ENCODE measurements at regions not wholly inside any gene's neighbourhood (a gene's known extent, or its start where the extent isn't known, plus 50 kb on each side); places are given as distances from the start of the nearest gene placed in this dataset.

DNA sequence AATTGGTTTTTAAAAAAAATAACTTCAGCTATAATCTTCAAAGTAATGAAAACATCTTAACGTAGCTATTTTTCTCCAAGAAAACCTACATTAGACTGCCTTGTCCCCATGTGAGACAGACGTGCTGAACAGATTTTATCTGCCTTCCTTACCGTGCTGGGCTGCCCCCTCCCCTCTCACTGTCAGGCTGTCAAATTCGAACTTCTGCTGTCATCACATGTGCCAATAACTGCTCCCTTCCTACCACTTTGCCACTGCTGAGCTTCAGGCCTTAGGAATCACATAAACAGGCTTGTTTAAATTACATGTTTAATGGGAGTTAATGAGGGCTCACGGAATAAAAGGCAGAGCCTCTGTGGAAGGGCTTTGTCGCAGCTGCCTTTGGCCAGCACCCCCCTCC is 77.0 kb upstream of the NHSL1 start:
- no peaks in the 10 kb centered on the region for H3K9me3 ChIP-seq (ENCODE audit: control insufficient read depth, low read depth, low read length)
- no CpG with 5 or more reads among the region's 6 CpGs for WGBS (ENCODE audit: insufficient coverage, low lambda C conversion rate)
- H3K4me3 ChIP-seq (ENCODE audit: low read length), result no peak overlapping the region
- no peak overlapping the region for H3K27ac ChIP-seq (ENCODE audit: low read length)
- H3K4me1 ChIP-seq (ENCODE audit: control insufficient read depth, insufficient read depth, low read length), result peaks cover under 1% of the 10 kb centered on the region
- H3K27me3 ChIP-seq (ENCODE audit: control insufficient read depth, insufficient read depth, low read length), result no peaks in the 10 kb centered on the region
- H3K36me3 ChIP-seq (ENCODE audit: control insufficient read depth, insufficient read depth, low read length), result no peaks in the 10 kb centered on the region
- no peak for DNase-seq

DNA sequence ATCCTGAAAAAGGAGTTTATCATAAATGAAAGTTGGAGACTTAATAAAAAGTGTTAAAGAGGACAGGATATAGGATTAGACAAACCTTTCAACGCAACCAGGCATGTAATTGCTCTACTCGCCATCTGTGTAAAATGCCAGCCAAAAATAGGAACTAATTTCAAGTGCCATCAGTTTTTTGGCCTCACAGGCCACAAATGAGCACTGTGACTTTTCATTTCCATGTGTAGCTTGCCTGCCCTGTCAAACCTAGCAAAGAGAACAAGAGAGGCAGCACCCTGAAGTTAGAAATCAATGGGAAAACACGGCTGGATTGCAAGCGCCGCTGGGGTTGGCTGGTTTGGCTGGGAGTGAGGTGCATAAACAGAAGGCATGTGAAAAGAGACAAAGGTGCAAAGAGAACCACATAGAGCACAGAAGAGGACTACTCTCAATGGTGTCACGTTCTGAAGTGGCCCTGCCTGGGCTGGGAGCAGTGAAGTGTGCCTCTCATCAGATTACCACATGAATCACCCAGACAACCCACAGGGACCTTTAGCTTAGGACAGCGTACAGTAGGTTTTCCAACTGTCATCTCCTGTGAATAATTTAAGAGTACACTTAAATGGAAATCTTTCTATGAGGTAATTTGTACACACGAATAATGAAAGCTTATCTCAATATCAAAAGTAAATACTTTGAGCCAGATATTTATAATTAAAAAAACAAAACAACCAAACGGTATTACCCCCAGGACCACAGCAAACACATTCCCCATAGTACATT is 78.0 kb upstream of the NHSL1 start:
- H3K9me3 ChIP-seq (ENCODE audit: control insufficient read depth, low read depth, low read length), result no peaks in the 10 kb centered on the region
- WGBS (ENCODE audit: insufficient coverage, low lambda C conversion rate), result 80% methylated on average over 1 of the region's 9 CpGs

GRCh38 chr6:138580040-138580439 is 80.7 kb upstream of the NHSL1 start:
- Histone ChIP-seq H3K4me3 (ENCODE audit: low read length) (no peak overlapping the region), H3K36me3 (ENCODE audit: control insufficient read depth, insufficient read depth, low read length) (no peaks in the 10 kb centered on the region), H3K9me3 (ENCODE audit: control insufficient read depth, low read depth, low read length) (no peaks in the 10 kb centered on the region), H3K27me3 (ENCODE audit: control insufficient read depth, insufficient read depth, low read length) (no peaks in the 10 kb centered on the region), H3K27ac (ENCODE audit: low read length) (no peak overlapping the region), H3K4me1 (ENCODE audit: control insufficient read depth, insufficient read depth, low read length) (no peaks in the 10 kb centered on the region)
- 67% methylated on average over 1 of the region's 4 CpGs for WGBS (ENCODE audit: insufficient coverage, low lambda C conversion rate)
- no peak for DNase-seq

More for the DNA sequence above, 78.0 kb upstream of the NHSL1 start:
- H3K27me3 ChIP-seq (ENCODE audit: control insufficient read depth, insufficient read depth, low read length), result no peaks in the 10 kb centered on the region
- no peaks in the 10 kb centered on the region for H3K4me1 ChIP-seq (ENCODE audit: control insufficient read depth, insufficient read depth, low read length)
- H3K27ac ChIP-seq (ENCODE audit: low read length), result no peak overlapping the region
- no peak for DNase-seq
- no peaks in the 10 kb centered on the region for H3K36me3 ChIP-seq (ENCODE audit: control insufficient read depth, insufficient read depth, low read length)
- no peak overlapping the region for H3K4me3 ChIP-seq (ENCODE audit: low read length)

- Histone ChIP-seq H3K27ac (ENCODE audit: low read length) (no peak overlapping the region), H3K36me3 (ENCODE audit: control insufficient read depth, insufficient read depth, low read length) (no peaks in the 10 kb centered on the region), H3K4me3 (ENCODE audit: low read length) (no peak overlapping the region), H3K27me3 (ENCODE audit: control insufficient read depth, insufficient read depth, low read length) (no peaks in the 10 kb centered on the region), H3K4me1 (ENCODE audit: control insufficient read depth, insufficient read depth, low read length) (no peaks in the 10 kb centered on the region), H3K9me3 (ENCODE audit: control insufficient read depth, low read depth, low read length) (no peaks in the 10 kb centered on the region)
- no CpG with 5 or more reads among the region's 6 CpGs for WGBS (ENCODE audit: insufficient coverage, low lambda C conversion rate)
- no peak for DNase-seq
Measured at GRCh38 chr6:138580801-138581200, 81.5 kb upstream of the NHSL1 start.

DNA sequence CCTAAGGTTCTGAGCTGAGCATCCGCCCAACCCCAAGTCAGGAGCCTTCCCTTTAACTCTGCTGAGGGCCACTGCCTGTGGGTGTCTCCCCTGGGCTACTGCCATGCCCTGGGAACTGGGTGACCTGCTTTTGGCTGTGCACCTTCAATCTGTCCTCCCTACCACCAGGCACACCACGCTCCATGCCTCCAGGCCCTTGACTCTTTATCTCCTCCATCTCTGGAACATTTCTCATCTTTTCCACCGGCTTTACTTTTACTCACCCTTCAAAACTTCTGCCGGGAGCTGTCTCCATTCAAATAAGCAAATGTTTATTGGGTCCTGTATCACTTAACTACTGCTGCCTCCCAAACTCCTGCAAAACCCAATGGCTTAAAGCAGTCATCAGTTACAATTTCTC is 83.3 kb upstream of the NHSL1 start:
- Histone ChIP-seq H3K4me3 (ENCODE audit: low read length) (no peak overlapping the region), H3K27me3 (ENCODE audit: control insufficient read depth, insufficient read depth, low read length) (no peaks in the 10 kb centered on the region), H3K36me3 (ENCODE audit: control insufficient read depth, insufficient read depth, low read length) (no peaks in the 10 kb centered on the region), H3K27ac (ENCODE audit: low read length) (no peak overlapping the region), H3K9me3 (ENCODE audit: control insufficient read depth, low read depth, low read length) (no peaks in the 10 kb centered on the region), H3K4me1 (ENCODE audit: control insufficient read depth, insufficient read depth, low read length) (no peaks in the 10 kb centered on the region)
- WGBS (ENCODE audit: insufficient coverage, low lambda C conversion rate), result 80% methylated on average over 1 of the region's 4 CpGs
- DNase-seq, result no peak

GRCh38 chr6:138586638-138587037 is 87.3 kb upstream of the NHSL1 start:
- no peaks in the 10 kb centered on the region for H3K9me3 ChIP-seq (ENCODE audit: control insufficient read depth, low read depth, low read length)
- no peaks in the 10 kb centered on the region for H3K36me3 ChIP-seq (ENCODE audit: control insufficient read depth, insufficient read depth, low read length)
- no peak overlapping the region for H3K27ac ChIP-seq (ENCODE audit: low read length)
- no CpG with 5 or more reads among the region's 5 CpGs for WGBS (ENCODE audit: insufficient coverage, low lambda C conversion rate)
- no peaks in the 10 kb centered on the region for H3K4me1 ChIP-seq (ENCODE audit: control insufficient read depth, insufficient read depth, low read length)
- H3K4me3 ChIP-seq (ENCODE audit: low read length), result no peak overlapping the region
- no peaks in the 10 kb centered on the region for H3K27me3 ChIP-seq (ENCODE audit: control insufficient read depth, insufficient read depth, low read length)
- DNase-seq, result no peak

DNA sequence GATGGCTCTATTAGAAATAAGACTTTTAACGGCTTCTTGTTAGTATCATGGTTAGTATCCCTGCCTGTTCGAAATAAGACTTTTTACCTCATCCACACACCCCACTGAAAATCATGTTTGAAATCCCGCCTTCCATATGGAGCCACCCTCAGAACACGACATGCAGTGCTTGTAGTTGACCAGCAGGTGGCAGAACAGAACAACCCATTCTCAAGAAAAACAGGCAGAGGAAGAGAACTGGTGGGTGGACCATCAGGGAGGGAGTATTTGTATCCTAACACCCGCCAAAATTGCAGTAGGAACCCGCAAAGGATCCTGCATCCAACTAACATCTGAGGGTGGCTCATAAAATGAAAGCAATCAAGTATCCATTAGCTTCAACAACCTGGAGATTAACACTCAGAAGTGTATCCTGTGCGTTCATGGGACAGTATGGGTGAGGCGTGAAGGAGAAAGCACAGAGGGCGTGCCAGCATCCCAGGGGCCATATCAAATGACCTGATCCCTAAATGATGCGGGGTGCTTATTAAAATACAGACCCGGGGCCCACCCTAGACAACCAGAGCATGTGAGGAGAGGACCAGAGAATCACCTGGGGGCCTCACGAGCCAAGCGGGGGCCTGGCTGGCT is 89.6 kb upstream of the NHSL1 start:
- peak; percentile 55 to 58 for DNase-seq
- no peaks in the 10 kb centered on the region for H3K36me3 ChIP-seq (ENCODE audit: control insufficient read depth, insufficient read depth, low read length)
- peaks cover 8% of the 10 kb centered on the region for H3K4me1 ChIP-seq (ENCODE audit: control insufficient read depth, insufficient read depth, low read length)
- 25% methylated on average over 2 of the region's 13 CpGs for WGBS (ENCODE audit: insufficient coverage, low lambda C conversion rate)
- no peaks in the 10 kb centered on the region for H3K27me3 ChIP-seq (ENCODE audit: control insufficient read depth, insufficient read depth, low read length)
- no peak overlapping the region for H3K4me3 ChIP-seq (ENCODE audit: low read length)
- no peak overlapping the region for H3K27ac ChIP-seq (ENCODE audit: low read length)
- H3K9me3 ChIP-seq (ENCODE audit: control insufficient read depth, low read depth, low read length), result no peaks in the 10 kb centered on the region

- peaks cover 12% of the 10 kb centered on the region for H3K4me1 ChIP-seq (ENCODE audit: control insufficient read depth, insufficient read depth, low read length)
- H3K4me3 ChIP-seq (ENCODE audit: low read length), result no peak overlapping the region
- no peak overlapping the region for H3K27ac ChIP-seq (ENCODE audit: low read length)
- no peaks in the 10 kb centered on the region for H3K9me3 ChIP-seq (ENCODE audit: control insufficient read depth, low read depth, low read length)
- no peaks in the 10 kb centered on the region for H3K36me3 ChIP-seq (ENCODE audit: control insufficient read depth, insufficient read depth, low read length)
- no peaks in the 10 kb centered on the region for H3K27me3 ChIP-seq (ENCODE audit: control insufficient read depth, insufficient read depth, low read length)
- peak; percentile 48 to 60 for DNase-seq
- WGBS (ENCODE audit: insufficient coverage, low lambda C conversion rate), result no CpG with 5 or more reads among the region's 3 CpGs
Measured at GRCh38 chr6:138590796-138591709, 91.8 kb upstream of the NHSL1 start.

DNA sequence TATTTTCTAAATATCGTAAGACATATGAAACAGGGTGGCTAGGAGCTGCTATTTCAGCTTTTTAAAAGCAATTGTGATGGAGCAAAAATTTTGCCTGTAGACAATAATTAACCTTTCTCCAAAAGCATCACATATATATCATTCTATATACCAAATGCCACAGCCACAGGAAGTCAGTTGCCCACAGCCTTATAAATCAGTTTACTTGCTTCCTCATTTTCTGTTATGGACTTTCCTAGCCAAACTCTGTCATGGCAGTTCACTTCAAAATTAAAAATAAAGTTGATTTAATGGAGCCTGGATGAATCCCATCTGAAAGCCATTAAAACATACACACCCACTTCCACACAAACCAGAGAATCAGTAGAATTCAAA is 93.4 kb upstream of the NHSL1 start:
- no peak for DNase-seq
- no peaks in the 10 kb centered on the region for H3K9me3 ChIP-seq (ENCODE audit: control insufficient read depth, low read depth, low read length)
- H3K36me3 ChIP-seq (ENCODE audit: control insufficient read depth, insufficient read depth, low read length), result no peaks in the 10 kb centered on the region
- WGBS (ENCODE audit: insufficient coverage, low lambda C conversion rate), result no CpG with 5 or more reads among the region's 1 CpG
- H3K27me3 ChIP-seq (ENCODE audit: control insufficient read depth, insufficient read depth, low read length), result no peaks in the 10 kb centered on the region
- no peak overlapping the region for H3K4me3 ChIP-seq (ENCODE audit: low read length)
- H3K27ac ChIP-seq (ENCODE audit: low read length), result peak overlapping the region; percentile 55
- peaks cover 12% of the 10 kb centered on the region for H3K4me1 ChIP-seq (ENCODE audit: control insufficient read depth, insufficient read depth, low read length)

DNA sequence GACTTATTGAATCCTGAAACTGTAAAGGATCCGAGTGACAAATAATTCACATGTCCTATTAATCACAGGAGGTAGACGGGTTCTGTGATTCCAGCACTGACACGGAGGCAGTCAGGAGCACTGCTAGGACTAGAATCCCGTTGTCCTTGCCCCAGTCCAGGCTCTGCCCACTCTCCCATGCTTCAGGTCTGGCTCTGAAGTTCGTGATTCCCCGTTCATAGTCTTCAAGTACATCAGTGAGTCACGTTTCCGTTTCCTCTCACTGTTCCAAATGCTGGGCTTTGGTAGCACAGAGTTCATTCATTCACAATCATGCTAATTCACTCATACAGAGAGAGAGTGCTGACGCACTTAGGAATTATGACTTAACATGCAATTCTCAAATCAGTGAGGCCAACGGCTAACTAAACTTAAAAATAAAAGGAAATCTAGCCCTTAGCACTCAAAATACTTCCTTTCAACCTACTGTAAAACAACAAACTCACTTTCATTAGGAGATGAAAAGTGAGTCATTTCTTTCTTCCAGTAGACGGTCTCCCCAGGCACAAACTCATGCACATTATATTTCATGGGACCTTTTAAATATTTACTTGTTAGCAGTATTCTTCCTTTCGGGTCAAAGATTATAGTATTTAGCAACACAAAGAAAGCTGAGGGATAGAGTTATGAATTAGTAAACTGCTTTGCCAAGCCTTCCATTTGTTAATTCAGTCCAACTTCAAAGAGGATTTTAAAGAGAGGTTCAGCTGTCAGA is 94.0 kb upstream of the NHSL1 start:
- Histone ChIP-seq H3K27ac (ENCODE audit: low read length) (peak overlapping the region; percentile 55), H3K4me3 (ENCODE audit: low read length) (no peak overlapping the region), H3K9me3 (ENCODE audit: control insufficient read depth, low read depth, low read length) (no peaks in the 10 kb centered on the region), H3K27me3 (ENCODE audit: control insufficient read depth, insufficient read depth, low read length) (no peaks in the 10 kb centered on the region), H3K4me1 (ENCODE audit: control insufficient read depth, insufficient read depth, low read length) (peaks cover 12% of the 10 kb centered on the region), H3K36me3 (ENCODE audit: control insufficient read depth, insufficient read depth, low read length) (no peaks in the 10 kb centered on the region)
- WGBS (ENCODE audit: insufficient coverage, low lambda C conversion rate), result 25% methylated on average over 3 of the region's 12 CpGs
- DNase-seq, result peak; percentile 54 to 82

All from large intestine (tissue), 3 donors.